NOMO-1 (cell line): ENCODE measurements at regions not wholly inside any gene's neighbourhood (a gene's known extent, or its start where the extent isn't known, plus 50 kb on each side); places are given as distances from the start of the nearest gene placed in this dataset.
A peak's percentile ranks its signal among the peaks of the same experiment; 100 is the strongest.
"Not testable (repeated sequence)": the region's sequence is repeated elsewhere in the genome, so short reads cannot be mapped to it uniquely, and the experiment has no call there.

Experiments used
- DNase-seq, 2 experiments: peaks; one replicate each; lab custom pipeline; 2025; ENCODE audit not compliant: unreplicated experiment in 2 of 2; lab: John Stamatoyannopoulos, UW

DNA sequence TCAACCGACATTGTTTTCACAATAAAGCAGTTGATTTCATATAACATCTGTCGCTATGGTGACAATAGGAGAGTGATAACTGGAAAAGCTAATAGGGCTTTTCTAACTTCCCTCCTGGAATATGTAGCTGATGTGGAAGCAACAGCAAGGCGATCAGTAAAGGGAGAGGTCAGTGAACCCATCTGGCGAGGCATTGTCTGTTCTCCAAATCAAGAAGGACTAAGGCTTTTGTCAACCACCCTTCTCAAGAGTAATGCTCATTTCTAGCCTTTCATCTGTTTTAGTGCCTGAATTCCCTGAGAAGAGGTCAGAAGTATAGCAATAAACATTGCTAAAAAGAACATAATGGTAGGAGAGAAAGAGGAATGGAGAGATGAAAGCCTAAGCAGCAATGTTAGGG lies 201.3 kb downstream of the AKAP7 start:
- no peak for DNase-seq

DNA sequence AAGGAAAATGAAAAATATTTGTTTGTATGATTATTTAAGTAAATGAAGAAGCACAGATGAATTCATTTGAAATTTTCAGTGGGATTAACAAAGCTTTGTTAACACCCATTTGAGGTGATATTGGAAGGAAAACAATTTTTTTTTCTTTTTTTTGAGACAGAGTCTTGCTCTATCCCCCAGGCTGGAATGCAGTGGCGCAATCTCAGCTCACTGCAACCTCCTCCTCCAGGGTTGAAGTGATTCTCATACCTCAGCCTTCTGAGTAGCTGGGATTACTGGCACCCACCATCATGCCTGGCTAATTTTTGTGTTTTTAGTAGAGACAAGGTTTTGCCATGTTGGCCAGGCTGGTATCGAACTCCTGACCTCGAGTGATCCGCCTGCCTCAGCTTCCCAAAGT lies 211.6 kb downstream of the AKAP7 start:
- not testable (repeated sequence) for DNase-seq

DNA sequence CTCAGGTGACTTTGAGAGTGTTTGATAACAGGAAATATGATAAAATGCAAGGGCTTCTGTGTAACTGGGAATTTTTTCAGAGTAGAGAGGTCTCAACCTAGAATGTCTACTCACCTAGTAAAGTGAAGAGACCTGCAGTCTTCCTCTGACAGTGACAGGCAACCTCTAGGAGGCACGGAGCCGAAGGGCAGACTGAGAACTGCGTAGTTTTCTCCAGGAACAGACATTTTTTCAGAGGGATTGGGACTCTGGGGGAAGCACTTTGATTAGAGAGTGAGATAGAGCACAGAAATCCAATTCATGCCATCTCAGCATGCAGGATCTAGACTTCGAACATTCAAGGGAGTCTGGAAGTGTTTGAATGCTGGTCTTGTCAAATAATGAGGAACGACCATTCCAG lies 213.3 kb downstream of the AKAP7 start:
- DNase-seq: no peak

DNA sequence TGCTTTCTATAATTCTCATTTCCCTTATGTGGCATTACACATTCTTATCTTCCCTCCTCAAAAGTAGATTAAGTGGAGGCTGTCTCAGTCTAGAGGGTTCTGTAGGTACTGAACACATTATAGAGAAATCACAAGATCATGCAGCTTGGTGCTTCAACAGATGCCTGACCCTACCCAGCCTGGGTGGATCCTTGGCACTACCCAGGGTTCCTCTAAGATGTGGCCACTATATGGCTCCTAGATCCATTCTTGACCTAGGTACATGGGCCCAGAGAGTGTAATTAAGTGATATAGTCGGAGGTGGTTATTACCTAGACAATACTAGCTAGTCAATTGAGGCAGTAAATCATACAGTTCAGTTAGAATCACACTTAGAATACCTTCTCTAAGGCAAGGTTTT lies 213.9 kb downstream of the AKAP7 start:
- no peak for DNase-seq

DNA sequence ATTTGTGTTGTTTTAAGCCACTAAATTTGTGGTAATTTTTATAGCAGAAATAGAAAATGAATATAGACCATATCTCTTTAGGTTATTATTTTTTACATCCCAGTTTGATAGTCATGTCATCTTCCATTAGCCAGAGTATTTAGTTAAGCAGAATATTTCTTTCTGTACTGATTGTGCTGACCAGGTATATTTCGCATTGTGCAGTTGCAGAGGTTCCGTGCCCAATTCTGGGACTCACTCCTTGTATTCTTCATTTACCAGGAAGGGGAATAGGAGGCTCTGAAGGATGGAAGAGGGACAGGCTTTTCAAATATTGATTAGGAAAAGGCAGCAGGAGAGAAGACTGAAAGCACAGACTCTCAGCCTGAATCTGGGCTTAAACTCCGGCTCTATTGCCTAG lies 217.8 kb downstream of the AKAP7 start:
- no peak for DNase-seq

DNA sequence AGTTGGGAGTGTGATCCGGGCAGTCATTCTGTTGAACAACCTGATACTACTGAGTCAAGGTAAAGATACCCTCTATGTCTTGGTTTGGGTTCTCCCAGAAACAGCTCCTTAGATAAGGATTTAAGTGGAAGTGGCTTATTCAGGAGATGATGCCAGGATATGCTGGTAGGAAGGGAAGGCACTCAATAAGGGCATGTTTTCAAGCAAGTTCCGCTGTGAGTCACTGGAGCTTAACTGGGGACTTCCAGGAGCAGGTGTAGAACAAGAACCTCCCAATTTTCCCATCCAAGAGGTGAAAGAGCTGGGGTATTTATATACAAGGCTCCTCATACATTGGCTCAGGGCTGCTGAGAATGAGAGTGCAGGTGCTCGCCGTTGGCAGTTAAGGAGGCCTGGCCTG lies 218.6 kb downstream of the AKAP7 start:
- no peak for DNase-seq

DNA sequence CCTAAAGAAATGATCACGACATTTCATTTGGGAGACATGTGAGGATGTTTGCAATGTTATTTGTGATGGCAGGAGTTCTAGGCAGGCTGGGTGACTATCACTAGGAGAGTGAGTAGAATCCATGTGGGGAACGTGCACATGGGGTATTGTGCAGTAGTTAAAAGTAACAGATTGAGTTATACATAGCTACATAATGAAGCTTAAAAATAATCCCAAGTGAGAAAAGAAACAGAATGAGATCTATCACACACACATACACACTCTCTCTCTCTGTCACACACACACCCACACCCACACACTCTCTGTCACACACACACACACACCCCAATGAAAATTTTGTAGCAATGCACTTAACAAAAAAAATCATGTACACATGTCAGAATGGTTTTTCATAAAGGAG lies 218.7 kb upstream of the ARG1 start:
- no peak for DNase-seq

DNA sequence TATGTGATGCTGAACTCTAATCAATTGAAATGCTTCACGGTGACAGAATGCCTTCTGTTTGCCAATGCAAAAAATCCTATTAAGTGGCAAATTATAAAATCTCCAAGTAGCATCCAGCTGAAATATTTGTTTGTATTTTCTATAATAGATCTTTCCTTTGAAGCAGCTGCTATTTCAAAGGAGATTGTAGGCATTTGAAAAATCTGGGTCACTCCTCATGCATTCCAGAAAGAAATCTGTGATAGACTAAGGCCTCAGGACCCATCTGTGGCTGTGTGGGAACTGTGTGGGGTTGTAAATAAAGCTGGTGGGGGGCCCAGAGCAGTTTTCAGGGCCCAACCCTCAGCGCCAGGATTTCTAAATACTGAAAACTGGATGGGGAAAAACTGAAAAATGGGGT lies 216.9 kb upstream of the ARG1 start:
- DNase-seq: no peak

DNA sequence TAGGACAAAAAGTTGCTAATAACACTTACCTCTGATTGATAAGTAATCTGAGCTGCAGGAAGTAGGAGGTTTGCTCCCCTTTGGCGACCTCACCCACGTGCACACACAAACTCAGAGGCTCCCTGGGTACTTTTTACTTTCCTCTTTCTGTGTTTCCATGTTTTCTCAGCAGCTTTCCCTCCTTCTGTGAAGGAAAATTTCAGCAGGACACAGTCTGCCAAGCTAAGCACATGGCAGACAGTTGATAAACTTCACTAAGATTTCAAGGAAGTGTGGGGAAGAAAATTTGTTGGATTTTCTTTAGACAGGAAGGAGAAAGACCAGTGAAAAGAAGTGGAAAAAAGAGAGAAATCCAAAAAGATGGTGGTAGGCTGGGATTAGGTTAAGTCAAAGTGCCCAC lies 215.5 kb upstream of the ARG1 start:
- no peak for DNase-seq

DNA sequence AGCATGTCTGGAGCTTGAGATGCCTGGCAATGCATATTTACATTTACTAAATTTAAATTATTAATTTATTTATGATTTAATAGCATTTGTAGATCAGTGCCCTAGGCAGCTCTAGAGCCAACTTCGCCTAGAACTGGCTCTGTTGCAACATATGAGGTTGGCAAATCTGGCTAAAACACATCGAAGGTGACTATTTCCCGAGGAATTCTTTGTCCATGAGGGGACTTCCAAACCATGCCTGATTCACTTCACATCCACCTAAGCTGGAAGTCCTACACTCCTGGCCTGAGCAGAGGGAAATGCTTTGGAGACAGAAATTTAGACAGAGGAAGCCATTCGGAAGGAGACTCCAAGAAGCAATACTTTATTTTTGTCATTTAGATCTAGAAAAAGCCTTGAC lies 211.0 kb upstream of the ARG1 start:
- DNase-seq: no peak

DNA sequence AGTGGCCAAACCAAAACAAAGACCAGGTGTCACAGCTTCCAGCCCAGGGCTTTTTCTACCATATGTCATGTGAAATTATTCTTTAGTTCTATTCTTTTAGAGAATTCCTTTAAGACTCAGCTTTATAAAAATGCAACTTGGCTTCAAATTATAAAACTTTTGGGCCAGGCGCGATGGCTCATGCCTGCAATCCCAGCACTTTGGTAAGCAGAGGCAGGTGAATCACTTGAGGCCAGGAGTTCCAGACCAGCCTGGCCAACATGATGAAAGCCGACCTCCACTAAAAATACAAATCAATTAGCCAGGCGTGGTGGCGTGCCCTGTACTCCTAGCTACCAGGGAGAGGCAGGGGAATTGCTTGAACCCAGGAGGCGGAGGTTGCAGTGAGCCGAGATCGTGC lies 210.3 kb upstream of the ARG1 start:
- DNase-seq: no peak

DNA sequence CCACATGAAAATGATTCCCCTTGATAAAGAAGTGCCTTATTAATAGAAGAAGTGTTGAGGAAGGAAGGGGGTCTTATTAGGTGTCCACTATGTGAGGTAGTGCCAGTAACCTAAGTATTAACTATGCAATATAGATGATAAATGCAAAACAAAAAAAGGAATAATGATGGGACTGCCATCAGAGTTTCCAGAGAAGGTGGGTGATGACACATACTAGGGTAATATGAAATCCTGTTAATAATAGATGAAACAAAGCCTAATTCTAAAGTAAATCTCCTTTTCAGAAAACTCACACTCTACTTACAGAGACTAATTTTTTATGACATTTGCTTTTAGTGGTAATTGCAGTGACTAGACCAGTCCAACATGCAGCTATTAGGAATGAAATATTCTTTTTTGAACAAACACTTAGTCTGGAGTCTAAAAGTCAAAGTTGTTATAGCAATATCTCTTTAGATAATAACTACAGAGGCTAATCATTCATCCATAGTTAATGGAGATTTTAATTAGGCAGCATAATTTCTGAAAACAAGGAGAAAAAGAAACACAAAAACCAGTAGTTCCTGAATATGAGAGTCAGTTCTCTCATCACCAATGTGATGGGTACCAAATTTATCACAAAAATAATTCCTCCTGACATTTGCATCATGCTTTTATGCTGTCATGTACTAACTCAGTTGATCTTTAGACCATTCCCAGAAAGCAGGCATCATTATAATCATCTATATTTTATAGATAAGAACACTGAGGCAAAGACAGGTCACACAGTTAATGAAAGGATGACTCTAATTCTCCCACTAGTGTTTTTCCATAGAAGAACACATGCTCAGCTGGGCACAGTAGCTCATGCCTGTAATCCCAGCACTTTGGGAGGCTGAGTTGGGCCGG lies 208.8 kb upstream of the ARG1 start:
- no peak for DNase-seq

DNA sequence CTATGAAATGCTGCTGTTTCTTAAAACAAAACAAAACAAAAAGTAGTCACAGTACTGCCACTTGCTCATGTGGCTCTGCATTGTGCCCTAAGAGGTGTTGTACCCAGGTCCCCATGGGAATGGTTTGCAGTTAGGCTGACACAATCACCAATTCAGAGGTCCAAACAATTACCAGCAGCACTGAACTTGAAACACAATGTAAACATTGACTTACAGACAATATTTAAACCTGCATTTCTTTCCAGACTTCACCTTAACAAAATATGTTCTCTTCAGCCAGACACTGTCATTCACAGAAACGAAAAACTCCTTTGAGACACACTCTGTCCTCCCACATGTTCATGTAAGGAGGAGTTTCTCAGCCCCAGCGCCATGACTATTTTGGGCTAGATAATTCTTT lies 206.8 kb upstream of the ARG1 start:
- no peak for DNase-seq

DNA sequence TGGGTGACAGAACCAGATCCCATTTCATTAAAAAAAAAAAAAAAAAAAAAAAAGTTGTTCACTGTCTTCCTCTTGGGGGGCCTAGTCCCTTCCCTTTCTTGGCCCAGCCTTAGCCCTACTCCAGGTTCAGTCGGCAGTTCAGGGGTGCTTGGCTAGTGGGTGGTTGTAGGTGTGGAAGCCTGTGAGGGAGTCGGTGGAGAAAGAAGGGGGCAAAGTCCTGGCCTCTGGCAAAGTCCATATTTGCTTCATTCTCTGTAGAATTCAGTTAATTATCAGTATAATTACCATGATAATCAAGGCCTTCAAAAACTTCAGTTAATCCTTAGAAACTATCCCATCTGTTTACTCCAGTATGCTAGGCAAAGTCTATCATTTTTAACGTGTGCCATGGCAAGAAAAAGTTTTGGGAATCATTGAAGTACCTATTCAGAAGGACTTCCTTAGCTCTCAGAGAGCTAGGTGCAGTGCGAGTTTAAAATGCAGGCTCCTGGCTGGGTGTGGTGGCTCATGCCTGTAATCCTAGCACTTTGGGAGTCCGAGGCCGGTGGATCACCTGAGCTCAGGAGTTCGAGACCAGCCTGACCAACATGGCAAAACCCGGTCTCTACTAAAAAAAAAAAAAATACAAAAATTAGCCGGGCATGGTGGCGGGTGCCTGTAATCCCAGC lies 205.7 kb upstream of the ARG1 start:
- DNase-seq: no peak

DNA sequence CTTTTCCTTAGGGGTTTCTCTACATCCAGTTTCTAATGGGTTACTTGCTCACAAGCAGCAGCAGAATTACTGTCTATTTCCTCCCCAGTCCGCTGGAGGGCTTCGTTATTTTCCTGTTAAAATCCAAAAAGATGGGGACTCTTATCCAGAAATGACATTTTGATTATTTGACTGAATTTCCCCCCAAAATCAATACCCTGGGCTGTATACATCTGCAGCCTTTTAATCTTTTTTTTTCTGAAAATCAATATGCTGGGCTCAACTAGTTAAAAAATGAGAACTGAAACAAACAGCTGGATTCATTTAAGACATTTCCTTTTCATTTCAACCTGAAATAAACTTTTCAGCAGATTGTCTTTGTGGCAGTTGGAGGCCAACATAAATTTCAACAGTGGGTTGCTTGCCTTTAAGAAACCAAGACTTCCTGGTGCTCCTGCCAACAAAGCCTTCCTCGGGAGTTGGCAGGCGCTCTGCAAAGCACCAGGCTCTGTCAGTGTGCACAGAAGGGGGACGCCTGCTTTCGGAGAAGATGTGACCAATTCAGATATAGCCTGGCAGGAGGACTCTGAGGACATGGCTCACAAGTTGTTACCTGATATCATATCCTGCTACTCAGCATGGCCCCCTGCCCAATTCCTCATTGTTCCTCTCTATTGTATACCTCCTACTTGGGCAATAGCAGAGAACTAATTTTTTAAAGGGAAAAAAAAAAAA lies 204.7 kb upstream of the ARG1 start:
- DNase-seq: peak; percentile 69 to 81

DNA sequence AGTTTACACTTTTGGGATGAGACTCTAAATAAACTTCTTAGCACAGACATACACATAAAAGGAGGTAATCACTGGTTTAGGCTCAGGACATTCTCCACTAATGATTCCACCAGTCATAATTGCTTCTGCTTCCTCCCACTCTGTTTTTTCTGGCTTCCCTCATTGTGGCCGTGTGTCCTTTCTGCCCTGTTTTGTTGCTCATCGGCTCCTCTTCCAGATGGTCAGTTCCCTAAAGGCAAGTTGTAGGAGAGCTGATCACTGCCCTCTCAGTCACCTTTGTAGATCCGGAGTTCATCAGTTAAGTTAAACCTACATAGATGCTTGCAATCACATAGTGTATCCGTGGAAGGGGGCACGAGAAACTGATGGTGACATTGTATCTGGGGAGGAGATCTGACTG lies 200.5 kb upstream of the ARG1 start:
- DNase-seq: no peak

DNA sequence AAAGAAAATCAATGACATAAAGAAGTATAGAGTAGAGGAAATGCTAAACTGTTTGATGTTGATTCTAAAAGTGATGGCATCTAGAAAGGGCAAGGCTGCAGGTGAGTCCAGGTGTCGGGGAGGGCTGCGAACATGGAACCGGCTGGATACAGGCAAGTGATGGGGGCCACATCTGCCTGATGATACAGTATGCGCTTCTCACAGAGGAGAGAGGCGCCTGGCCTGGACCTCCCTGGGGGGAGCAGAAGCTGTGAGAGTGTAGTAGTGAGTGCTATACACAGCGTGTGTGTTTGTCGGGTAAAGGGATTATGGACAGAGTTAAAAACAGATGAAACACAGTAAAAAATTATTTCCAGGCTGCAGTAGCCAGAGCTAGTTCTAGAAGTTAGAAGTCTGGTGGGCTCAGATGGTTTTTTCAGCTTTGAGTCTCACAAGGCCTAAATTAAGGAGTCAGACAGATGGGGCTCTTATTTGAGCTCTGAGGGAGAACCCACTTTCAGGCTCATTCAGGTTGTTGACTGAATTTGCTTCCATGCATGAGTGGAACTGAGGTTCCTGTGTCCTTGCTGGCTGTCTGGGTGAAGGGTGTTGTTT lies 195.8 kb upstream of the ARG1 start:
- no peak for DNase-seq

DNA sequence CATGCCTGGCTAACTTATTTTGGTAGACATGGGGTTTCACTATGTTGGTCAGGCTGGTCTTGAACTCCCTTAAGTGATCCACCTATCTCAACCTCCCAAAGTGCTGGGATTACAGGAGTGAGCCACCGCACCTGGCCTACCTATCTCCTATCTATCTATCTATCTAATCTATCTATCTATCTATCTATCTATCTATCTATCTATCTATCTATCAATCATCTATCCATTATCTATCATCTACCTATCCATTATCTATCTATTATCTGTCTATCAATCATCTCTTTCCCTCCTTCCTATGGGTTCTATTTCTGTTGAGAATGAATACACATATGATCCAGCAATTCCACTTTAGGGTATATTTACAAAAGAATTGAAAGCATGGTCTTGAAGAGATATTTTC lies 194.2 kb upstream of the ARG1 start:
- no peak for DNase-seq

DNA sequence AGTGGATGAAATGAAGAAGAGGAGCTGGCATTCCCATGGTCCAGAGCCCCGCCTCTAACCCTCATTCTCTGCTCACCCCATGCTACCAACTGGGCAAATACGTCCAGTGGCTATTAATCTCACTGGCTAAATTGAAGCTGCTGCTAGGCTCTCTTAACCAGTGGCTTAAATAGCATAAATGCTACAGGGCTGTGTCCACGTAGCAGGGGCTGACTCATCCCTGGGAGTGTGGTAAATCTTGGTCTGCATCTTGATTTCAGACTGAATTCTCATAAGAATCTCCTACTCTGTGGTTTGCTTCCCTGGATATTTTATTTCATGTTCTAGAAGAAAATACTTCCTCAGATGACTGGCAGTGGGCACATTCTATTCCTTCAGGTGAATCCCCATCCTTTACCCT lies 193.1 kb upstream of the ARG1 start:
- no peak for DNase-seq

DNA sequence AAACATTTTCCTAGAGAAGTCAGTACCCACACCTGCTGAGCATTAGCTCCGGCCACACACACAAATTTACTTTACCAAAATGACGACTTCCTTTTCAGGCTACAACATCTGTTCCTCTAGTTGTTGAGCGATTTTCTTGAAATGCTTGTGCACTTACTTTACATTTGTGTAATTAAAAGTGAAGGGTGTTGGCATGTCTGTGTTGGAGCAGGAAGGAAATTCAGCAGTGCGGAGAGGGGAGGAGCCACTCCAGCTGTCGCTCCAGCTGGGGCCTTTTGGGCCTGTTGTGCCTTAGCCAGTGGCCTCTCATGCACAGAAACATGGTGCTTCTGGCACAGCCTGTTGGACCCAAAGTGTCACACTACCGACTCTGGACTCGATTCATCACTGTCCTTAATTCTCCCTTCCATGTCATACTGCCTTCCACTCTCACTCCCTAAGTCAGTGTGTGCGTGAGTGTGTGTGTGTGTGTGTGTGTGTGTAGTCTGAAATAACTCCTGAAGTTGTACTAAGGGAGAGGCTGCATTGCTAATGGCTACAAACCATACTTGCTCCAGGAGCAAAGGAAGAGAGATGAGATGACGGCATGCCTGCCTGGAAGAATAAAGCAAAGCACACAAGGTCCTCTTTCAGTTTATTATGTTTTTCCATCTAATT lies 191.8 kb upstream of the ARG1 start:
- DNase-seq: no peak

DNA sequence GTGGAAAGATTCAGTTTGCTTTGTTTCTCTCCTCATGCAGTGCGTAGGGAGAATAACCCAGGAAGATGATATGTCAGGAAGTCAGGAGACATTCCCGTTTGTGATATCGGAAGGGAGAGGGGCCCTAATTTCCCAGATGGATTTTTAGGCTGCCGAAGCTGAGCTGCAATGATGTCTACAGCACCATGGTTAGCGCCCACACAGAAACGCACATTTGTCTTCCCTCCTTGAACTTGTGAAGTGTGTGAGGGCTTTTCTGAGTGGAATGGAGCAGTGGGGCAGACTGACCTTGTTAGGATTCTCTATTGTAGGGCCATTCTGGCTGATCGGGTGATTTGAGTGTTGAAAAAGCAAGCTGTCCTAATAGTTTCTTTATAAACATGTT lies 191.3 kb upstream of the ARG1 start:
- DNase-seq: no peak
